Effector memory CD8-positive, alpha-beta T cell (primary cell): ENCODE measurements at regions not wholly inside any gene's neighbourhood (a gene's known extent, or its start where the extent isn't known, plus 50 kb on each side); places are given as distances from the start of the nearest gene placed in this dataset.

ENCODE experiments used
- ATAC-seq: fragments of 150-1000 bp; cut with Tn5 transposase; replicated peaks from 2 replicates; pipeline ENCODE4 v1.10.0; 2021; ENCODE audit warnings: mild to moderate bottlenecking, moderate library complexity
- DNase-seq, 3 experiments: peaks; one replicate each; pipeline ENCODE4 v3.0.0; 2021
- H3K27ac Mint-ChIP-seq, 2 donors: one replicate each; pipeline ENCODE4 v1.8.0; 2022; ENCODE audit warnings: mild to moderate bottlenecking in 2 of 2, mixed read lengths in 2 of 2, moderate library complexity in 2 of 2
- H3K27me3 Mint-ChIP-seq, 2 donors: one replicate each; pipeline ENCODE4 v1.8.0; 2022; ENCODE audit warnings: mixed read lengths in 2 of 2
- H3K36me3 Mint-ChIP-seq: one replicate; pipeline ENCODE4 v1.8.0; 2022; ENCODE audit warnings: mild to moderate bottlenecking, moderate library complexity, mixed read lengths; ENCODE audit not compliant: insufficient read depth
- H3K4me1 Mint-ChIP-seq, 2 donors: one replicate each; pipeline ENCODE4 v1.8.0; 2022; ENCODE audit warnings: low read depth in 2 of 2, mixed read lengths in 2 of 2
- H3K4me3 Mint-ChIP-seq, 2 donors: one replicate each; pipeline ENCODE4 v1.8.0; 2022; ENCODE audit warnings: mild to moderate bottlenecking in 2 of 2, mixed read lengths in 2 of 2, moderate library complexity in 2 of 2
- H3K9me3 Mint-ChIP-seq, 2 donors: one replicate each; pipeline ENCODE4 v1.8.0; 2022; ENCODE audit warnings: mixed read lengths in 2 of 2

DNA sequence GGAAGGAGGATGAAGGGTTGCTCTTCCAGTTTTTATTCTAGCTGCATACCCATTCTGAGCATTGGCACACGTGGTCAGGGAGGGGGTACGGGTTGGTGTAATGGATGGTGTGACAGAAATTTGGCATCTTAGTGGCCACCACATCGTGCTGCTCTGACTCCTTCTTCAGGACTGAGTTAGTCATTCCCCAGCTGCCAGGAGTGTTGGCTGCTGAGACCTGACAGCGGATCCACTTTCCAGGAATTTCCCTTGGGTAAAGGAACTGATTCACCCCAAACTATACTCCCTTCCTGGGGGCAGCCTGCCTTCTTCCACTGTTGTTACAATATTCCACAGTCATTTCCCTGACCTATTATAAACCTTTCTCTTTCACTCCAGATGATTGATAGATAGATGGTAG is 595.5 kb upstream of the KLHL1 start:
- Mint-ChIP-seq H3K36me3 (no peaks in the 10 kb centered on the region), H3K4me3 (no peak overlapping the region), H3K9me3 (peaks cover 10 to 16% of the 10 kb centered on the region in 2 donors), H3K27me3 (no peaks in the 10 kb centered on the region), H3K4me1 (no peaks in the 10 kb centered on the region), H3K27ac (no peak overlapping the region)
- no peak for DNase-seq
- ATAC-seq, result no peak

DNA sequence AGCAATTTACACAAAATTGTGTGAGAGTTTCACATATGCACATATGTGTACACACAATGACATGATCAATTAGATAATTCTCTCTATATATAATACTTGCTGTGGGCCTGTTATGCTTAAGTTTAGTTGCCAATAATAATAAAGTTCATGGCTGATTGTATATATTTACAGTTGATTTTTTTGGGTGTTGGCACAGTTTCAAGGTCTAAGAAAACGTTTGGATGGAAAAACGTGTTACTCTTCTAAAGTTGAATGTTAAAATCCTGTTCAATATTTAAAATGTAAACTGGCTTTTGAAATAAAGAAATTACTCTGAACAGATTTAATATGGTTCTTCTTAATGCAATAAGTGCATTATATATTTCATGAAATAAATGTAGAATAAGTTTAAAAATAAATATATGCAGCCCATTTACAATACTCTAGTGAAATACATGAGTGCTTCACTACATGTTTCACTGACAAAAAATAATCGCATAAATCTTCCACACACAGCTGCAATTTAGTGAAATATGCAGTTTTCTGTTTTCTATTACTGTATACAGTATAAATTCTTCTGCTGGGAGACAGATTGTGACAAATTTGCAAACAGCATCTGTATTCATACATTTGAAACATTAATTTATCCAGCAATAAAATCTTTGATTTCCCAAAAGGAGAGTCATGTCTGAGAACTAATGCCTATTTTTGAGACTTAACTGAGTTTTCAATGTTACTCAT is 586.9 kb upstream of the KLHL1 start:
- ATAC-seq (no peak), DNase-seq (no peak)
- Mint-ChIP-seq H3K36me3 (no peaks in the 10 kb centered on the region), H3K9me3 (peaks cover 5 to 15% of the 10 kb centered on the region in 2 donors), H3K27me3 (no peaks in the 10 kb centered on the region), H3K27ac (no peak overlapping the region), H3K4me1 (no peaks in the 10 kb centered on the region), H3K4me3 (no peak overlapping the region)

DNA sequence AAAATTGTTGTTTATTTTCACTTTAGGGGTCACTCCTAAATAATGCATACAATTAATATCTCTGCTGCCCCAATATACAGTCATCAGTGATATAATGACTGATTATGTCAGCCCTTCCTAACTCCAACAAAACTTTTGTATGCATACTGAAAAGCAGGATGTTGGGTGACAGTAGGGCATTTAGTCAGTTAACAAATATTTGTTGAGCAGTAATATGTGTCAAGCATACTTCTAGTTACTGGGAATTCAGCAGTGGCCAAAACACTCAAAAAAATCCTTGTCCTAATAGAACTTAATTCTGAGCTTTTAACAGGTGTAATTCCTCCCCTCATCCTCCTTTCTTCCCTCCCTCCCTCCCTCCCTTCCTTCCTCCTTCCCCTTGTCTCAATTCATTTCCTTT is 560.7 kb upstream of the KLHL1 start:
- ATAC-seq (no peak), DNase-seq (no peak)
- H3K9me3 Mint-ChIP-seq, result peaks cover 0 to 3% of the 10 kb centered on the region in 2 donors
- no peak overlapping the region for H3K27ac Mint-ChIP-seq
- no peaks in the 10 kb centered on the region for H3K36me3 Mint-ChIP-seq
- H3K4me1 Mint-ChIP-seq, result no peaks in the 10 kb centered on the region
- no peak overlapping the region for H3K4me3 Mint-ChIP-seq
- no peaks in the 10 kb centered on the region for H3K27me3 Mint-ChIP-seq

- ATAC-seq, result no peak
- peaks cover 0 to 3% of the 10 kb centered on the region in 2 donors for H3K9me3 Mint-ChIP-seq
- no peak overlapping the region for H3K4me3 Mint-ChIP-seq
- no peaks in the 10 kb centered on the region for H3K36me3 Mint-ChIP-seq
- no peak overlapping the region for H3K27ac Mint-ChIP-seq
- H3K4me1 Mint-ChIP-seq, result no peaks in the 10 kb centered on the region
- no peaks in the 10 kb centered on the region for H3K27me3 Mint-ChIP-seq
- DNase-seq, result no peak
Observed at GRCh38 chr13:70668293-70668692, 560.0 kb upstream of the KLHL1 start.

DNA sequence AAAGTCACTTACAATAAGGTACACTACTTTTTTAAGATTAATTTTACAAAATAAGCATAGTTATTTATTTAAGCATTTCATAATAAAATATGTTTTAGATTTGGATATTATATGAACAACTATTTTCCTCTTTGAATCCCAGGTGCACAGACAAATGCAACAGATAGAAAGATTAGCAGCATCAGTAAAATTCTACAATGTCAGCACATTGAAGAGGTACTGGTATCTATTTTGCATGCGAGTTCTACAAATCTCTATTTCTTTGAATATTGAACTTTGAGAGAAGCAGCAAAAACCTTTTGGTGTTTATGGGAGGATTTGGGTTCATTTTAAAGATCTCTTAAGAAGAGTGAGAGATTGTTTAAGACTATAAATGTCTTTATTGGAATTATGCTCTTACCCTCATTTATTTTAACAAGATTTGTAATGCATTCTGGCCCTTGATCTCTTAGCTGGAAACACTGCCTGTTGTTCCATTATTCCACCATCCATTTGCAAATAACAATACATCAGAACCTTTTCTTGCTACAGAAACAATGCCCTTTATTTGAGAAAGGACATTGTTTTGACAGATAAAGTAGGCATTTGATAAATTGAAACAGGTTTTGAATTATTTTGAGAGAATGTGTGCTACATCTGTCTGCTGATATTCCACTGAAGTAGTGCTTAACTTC is 558.8 kb upstream of the KLHL1 start:
- H3K36me3 Mint-ChIP-seq, result no peaks in the 10 kb centered on the region
- DNase-seq (no peak), ATAC-seq (no peak)
- no peak overlapping the region for H3K4me3 Mint-ChIP-seq
- peaks cover 0 to 2% of the 10 kb centered on the region in 2 donors for H3K9me3 Mint-ChIP-seq
- no peaks in the 10 kb centered on the region for H3K4me1 Mint-ChIP-seq
- H3K27ac Mint-ChIP-seq, result no peak overlapping the region
- no peaks in the 10 kb centered on the region for H3K27me3 Mint-ChIP-seq

DNA sequence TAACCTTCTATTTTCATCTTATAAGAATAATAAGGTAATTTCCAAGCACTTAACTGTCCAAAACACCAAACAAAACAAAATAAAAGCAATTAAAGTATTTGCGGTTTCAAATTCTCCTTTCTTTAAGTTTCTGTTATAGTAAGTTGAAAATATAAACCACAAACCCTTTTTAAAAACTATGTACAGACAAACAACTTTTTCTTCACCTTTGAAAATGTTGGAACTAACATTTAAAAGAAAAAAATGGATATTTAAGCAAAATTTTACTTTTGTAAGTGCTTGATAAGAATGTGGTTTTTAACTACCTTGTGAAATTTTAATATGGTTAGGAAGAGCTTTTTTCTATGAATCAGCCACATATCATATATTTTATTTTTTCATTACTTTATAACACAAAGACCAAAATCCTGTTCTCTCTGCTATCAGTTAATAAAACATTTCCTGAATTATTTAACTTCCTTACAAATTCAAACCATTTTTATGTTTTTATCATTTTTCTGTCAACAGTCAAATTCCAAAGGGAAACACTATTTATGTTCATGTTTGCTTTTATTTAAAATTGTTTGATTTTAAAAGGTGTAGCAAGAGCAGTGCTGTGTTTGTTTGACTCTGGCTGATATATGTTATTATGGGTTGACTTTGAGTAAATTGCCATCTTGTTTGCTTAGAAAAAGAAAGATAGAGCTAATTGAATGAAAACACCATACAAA is 554.1 kb upstream of the KLHL1 start:
- Mint-ChIP-seq H3K4me3 (no peak overlapping the region), H3K36me3 (no peaks in the 10 kb centered on the region), H3K27me3 (no peaks in the 10 kb centered on the region), H3K27ac (no peak overlapping the region), H3K9me3 (peaks cover 0 to 1% of the 10 kb centered on the region in 2 donors), H3K4me1 (no peaks in the 10 kb centered on the region)
- no peak for ATAC-seq
- DNase-seq, result no peak

DNA sequence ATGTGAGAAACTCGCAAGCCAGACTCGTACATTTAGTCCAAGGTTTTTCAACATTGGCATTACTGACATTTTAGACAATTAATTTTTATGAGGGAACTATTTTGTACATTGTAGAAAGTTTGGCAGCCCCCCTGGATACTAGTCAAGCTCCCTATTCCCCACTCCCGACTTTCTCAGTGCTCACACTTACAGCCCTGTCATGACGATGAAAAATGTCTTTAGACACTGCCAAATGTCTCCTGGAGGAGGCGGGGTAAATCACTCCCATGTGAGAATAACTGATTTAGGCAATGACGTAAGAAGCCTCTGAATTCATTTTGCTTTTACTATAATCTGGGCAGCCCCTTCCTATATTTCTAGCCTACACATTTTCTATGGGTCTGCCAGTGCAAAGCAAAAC is 535.8 kb upstream of the KLHL1 start:
- H3K27me3 Mint-ChIP-seq, result no peaks in the 10 kb centered on the region
- H3K4me3 Mint-ChIP-seq, result no peak overlapping the region

GRCh38 chr13:70634893-70635292 is 526.6 kb upstream of the KLHL1 start:
- ATAC-seq (no peak), DNase-seq (no peak)
- no peak overlapping the region for H3K4me3 Mint-ChIP-seq
- no peak overlapping the region for H3K27ac Mint-ChIP-seq
- peaks cover 10 to 22% of the 10 kb centered on the region in 2 donors for H3K9me3 Mint-ChIP-seq
- no peaks in the 10 kb centered on the region for H3K27me3 Mint-ChIP-seq
- H3K4me1 Mint-ChIP-seq, result no peaks in the 10 kb centered on the region
- no peaks in the 10 kb centered on the region for H3K36me3 Mint-ChIP-seq

More for the DNA sequence above, 535.8 kb upstream of the KLHL1 start:
- no peaks in the 10 kb centered on the region for H3K36me3 Mint-ChIP-seq
- H3K27ac Mint-ChIP-seq, result no peak overlapping the region
- H3K9me3 Mint-ChIP-seq, result peaks cover 3 to 6% of the 10 kb centered on the region in 2 donors
- H3K4me1 Mint-ChIP-seq, result no peaks in the 10 kb centered on the region
- DNase-seq (no peak), ATAC-seq (no peak)

DNA sequence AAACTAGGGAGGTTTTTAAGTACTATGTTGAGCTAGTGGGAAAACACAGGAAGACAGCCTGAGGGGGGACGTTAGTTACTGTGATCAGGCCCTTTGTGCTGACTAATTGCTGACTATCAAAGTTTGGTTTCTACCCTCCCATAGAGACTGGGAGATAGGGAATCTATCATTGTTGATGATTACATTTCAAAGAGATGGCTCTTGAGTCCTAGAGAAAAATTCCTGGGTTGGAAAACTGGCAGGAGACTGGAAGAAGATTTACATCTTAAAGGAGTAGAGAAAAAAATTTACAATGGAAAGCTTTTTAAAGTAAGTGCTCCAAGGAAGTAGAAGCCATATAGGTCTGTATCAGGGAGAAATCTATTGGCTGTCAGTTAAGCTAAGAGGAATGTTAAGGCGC is 522.0 kb upstream of the KLHL1 start:
- no peak overlapping the region for H3K27ac Mint-ChIP-seq
- H3K27me3 Mint-ChIP-seq, result no peaks in the 10 kb centered on the region
- H3K9me3 Mint-ChIP-seq, result peaks cover 10 to 15% of the 10 kb centered on the region in 2 donors
- no peaks in the 10 kb centered on the region for H3K4me1 Mint-ChIP-seq
- H3K36me3 Mint-ChIP-seq, result no peaks in the 10 kb centered on the region
- no peak for ATAC-seq
- H3K4me3 Mint-ChIP-seq, result no peak overlapping the region
- no peak for DNase-seq

- no peak overlapping the region for H3K4me3 Mint-ChIP-seq
- no peaks in the 10 kb centered on the region for H3K36me3 Mint-ChIP-seq
- ATAC-seq (no peak), DNase-seq (no peak)
- H3K9me3 Mint-ChIP-seq, result no peaks in the 10 kb centered on the region
- H3K27me3 Mint-ChIP-seq, result no peaks in the 10 kb centered on the region
- no peaks in the 10 kb centered on the region for H3K4me1 Mint-ChIP-seq
- no peak overlapping the region for H3K27ac Mint-ChIP-seq
Observed at GRCh38 chr13:70623239-70623638, 515.0 kb upstream of the KLHL1 start.

GRCh38 chr13:70622796-70623195 is 514.5 kb upstream of the KLHL1 start:
- Mint-ChIP-seq H3K36me3 (no peaks in the 10 kb centered on the region), H3K27me3 (no peaks in the 10 kb centered on the region), H3K27ac (no peak overlapping the region), H3K9me3 (no peaks in the 10 kb centered on the region), H3K4me1 (no peaks in the 10 kb centered on the region), H3K4me3 (no peak overlapping the region)
- DNase-seq (no peak), ATAC-seq (no peak)

DNA sequence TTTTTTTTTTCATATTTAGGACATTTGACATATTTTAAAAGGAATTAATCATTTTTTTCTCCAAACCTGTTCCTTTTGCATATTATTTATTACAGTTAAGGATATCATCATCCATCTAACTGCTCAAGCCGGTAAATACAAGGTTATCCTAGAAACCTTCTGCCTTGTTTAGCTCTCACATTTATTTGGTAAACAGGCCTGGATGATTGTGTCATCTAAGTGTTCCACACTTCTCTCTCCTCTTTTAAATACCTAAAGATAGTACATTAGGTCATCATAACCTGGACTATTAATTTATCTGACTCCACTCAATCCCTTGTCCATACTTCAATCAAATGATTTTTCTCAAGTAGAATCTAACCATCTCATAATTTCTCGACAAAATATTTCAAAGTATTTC is 511.7 kb upstream of the KLHL1 start:
- H3K27ac Mint-ChIP-seq, result no peak overlapping the region
- H3K36me3 Mint-ChIP-seq, result no peaks in the 10 kb centered on the region
- no peaks in the 10 kb centered on the region for H3K9me3 Mint-ChIP-seq
- no peaks in the 10 kb centered on the region for H3K4me1 Mint-ChIP-seq
- no peaks in the 10 kb centered on the region for H3K27me3 Mint-ChIP-seq
- DNase-seq (no peak), ATAC-seq (no peak)
- H3K4me3 Mint-ChIP-seq, result no peak overlapping the region

DNA sequence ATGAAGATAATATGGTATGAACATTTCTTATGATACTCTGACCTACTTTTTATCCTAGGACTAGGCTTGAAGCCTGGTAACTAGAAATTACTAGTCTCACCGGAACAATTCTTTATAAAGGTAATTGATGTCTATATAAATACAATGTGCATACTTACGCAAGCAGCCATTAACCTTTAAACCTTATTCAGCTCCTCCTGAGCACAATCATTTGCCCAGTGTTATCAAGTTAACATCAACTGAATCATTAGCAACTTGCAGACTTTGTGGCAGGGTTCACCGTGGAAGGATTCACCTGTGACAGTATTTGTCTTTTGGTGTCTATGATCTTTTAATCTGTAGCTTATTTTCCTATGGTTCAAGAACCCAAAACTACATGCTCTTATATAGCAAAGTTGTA is 508.6 kb upstream of the KLHL1 start:
- no peaks in the 10 kb centered on the region for H3K36me3 Mint-ChIP-seq
- no peak for ATAC-seq

DNA sequence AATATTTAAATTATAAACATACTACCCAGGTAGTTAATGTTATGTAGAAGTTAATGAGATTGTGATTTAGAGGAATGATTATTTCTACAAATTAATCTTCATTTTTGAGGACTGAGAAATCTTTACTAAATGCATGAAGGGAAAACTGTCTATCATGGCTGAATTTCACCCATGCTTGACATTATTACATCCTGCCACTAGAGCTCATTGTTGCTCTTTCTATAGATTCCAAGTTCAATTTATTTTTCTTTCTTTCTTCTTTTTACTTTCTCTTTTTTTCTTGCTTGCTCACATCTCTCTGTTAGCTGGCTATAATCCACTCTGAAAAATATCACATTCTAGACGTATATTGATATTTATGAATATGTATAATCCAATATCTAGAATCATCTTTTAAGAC is 505.0 kb upstream of the KLHL1 start:
- H3K27me3 Mint-ChIP-seq, result no peaks in the 10 kb centered on the region
- H3K4me1 Mint-ChIP-seq, result no peaks in the 10 kb centered on the region
- ATAC-seq, result no peak

More for the DNA sequence above, 508.6 kb upstream of the KLHL1 start:
- H3K4me3 Mint-ChIP-seq, result no peak overlapping the region
- peaks cover 0 to 4% of the 10 kb centered on the region in 2 donors for H3K9me3 Mint-ChIP-seq
- no peaks in the 10 kb centered on the region for H3K4me1 Mint-ChIP-seq
- no peaks in the 10 kb centered on the region for H3K27me3 Mint-ChIP-seq
- DNase-seq, result no peak
- no peak overlapping the region for H3K27ac Mint-ChIP-seq

More for the DNA sequence above, 505.0 kb upstream of the KLHL1 start:
- H3K36me3 Mint-ChIP-seq, result no peaks in the 10 kb centered on the region
- no peak for DNase-seq
- no peak overlapping the region for H3K27ac Mint-ChIP-seq
- no peak overlapping the region for H3K4me3 Mint-ChIP-seq
- peaks cover 0 to 4% of the 10 kb centered on the region in 2 donors for H3K9me3 Mint-ChIP-seq
